Activated CD4-positive, alpha-beta T cell treated with anti-CD3 and anti-CD28 coated beads, Interleukin-2, amount 50 U/mL, for 24 hours (primary cell): ENCODE measurements at regions not wholly inside any gene's neighbourhood (a gene's known extent, or its start where the extent isn't known, plus 50 kb on each side); places are given as distances from the start of the nearest gene placed in this dataset.

ENCODE experiments used
- DNase-seq, 2 donors: peaks; one replicate each; pipeline ENCODE4 v3.0.0-alpha.2; 2020; ENCODE audit warnings: low read depth in 1 of 2, low spot score in 1 of 2

GRCh38 chr9:107431461-107431860 is 58.1 kb downstream of the KLF4 start:
- no peak for DNase-seq

GRCh38 chr9:107430071-107430470 is 59.5 kb downstream of the KLF4 start:
- DNase-seq = no peak

- DNase-seq = no peak
Measured at GRCh38 chr9:107426126-107426525, 63.4 kb downstream of the KLF4 start.

GRCh38 chr9:107425101-107426025 is 64.2 kb downstream of the KLF4 start:
- peak; percentile 22 to 23 for DNase-seq

GRCh38 chr9:107423540-107423939 is 66.0 kb downstream of the KLF4 start:
- no peak for DNase-seq

GRCh38 chr9:107422189-107423185 is 67.1 kb downstream of the KLF4 start:
- DNase-seq = no peak

GRCh38 chr9:107410420-107410819 is 79.1 kb downstream of the KLF4 start:
- DNase-seq = no peak

- DNase-seq = no peak
Measured at GRCh38 chr9:107409581-107410389, 79.8 kb downstream of the KLF4 start.

- no peak for DNase-seq
Measured at GRCh38 chr9:107407675-107408074, 81.9 kb downstream of the KLF4 start.

- no peak for DNase-seq
Measured at GRCh38 chr9:107405511-107405910, 84.1 kb downstream of the KLF4 start.

GRCh38 chr9:107404736-107405135 is 84.8 kb downstream of the KLF4 start:
- no peak for DNase-seq

- DNase-seq = no peak
Measured at GRCh38 chr9:107404161-107404560, 85.4 kb downstream of the KLF4 start.

- no peak for DNase-seq
Measured at GRCh38 chr9:107397076-107398044, 92.2 kb downstream of the KLF4 start.

GRCh38 chr9:107394264-107394663 is 95.3 kb downstream of the KLF4 start:
- no peak for DNase-seq

- DNase-seq = no peak
Measured at GRCh38 chr9:107390778-107391177, 98.8 kb downstream of the KLF4 start.

GRCh38 chr9:107390279-107390678 is 99.3 kb downstream of the KLF4 start:
- DNase-seq = no peak

GRCh38 chr9:107389617-107390071 is 99.9 kb downstream of the KLF4 start:
- no peak for DNase-seq

- DNase-seq = no peak
Measured at GRCh38 chr9:107388890-107389289, 100.7 kb downstream of the KLF4 start.

- no peak for DNase-seq
Measured at GRCh38 chr9:107387409-107387808, 102.2 kb downstream of the KLF4 start.

GRCh38 chr9:107386396-107386795 is 103.2 kb downstream of the KLF4 start:
- DNase-seq = no peak
